ENCODE measurements at regions not wholly inside any gene's neighbourhood (a gene's known extent, or its start where the extent isn't known, plus 50 kb on each side); places are given as distances from the start of the nearest gene placed in this dataset.
A peak's percentile ranks its signal among the peaks of the same experiment; 100 is the strongest.

DNA sequence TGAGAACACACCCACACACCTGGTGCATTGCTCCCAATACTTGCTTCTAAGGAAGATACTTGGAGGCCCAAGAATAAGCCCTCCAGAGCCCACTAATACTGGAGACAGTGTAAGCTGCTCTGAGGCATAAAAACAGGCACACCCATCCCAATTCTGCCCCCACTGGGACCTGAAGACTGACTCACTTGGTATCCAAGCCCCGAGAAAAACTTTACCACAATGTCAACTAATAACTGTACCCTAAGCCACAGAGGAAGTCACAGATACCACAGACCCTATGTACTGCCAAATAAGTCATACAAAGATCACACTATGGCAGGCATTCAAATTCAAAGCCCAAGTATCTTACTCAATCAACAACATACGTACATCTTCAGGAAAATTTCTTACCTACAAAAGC lies 398.2 kb upstream of the SPANXN1 start:
- no peak for DNase-seq
- no peaks in the 10 kb centered on the region for H3K4me1 ChIP-seq (ENCODE audit: control insufficient read depth in 5 of 5, insufficient read depth in 5 of 5, low read length in 5 of 5)
- TF ChIP-seq, protein P1, sequence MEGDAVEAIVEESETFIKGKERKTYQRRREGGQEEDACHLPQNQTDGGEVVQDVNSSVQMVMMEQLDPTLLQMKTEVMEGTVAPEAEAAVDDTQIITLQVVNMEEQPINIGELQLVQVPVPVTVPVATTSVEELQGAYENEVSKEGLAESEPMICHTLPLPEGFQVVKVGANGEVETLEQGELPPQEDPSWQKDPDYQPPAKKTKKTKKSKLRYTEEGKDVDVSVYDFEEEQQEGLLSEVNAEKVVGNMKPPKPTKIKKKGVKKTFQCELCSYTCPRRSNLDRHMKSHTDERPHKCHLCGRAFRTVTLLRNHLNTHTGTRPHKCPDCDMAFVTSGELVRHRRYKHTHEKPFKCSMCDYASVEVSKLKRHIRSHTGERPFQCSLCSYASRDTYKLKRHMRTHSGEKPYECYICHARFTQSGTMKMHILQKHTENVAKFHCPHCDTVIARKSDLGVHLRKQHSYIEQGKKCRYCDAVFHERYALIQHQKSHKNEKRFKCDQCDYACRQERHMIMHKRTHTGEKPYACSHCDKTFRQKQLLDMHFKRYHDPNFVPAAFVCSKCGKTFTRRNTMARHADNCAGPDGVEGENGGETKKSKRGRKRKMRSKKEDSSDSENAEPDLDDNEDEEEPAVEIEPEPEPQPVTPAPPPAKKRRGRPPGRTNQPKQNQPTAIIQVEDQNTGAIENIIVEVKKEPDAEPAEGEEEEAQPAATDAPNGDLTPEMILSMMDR (IDR thresholded peaks at IDR 0.05; ENCODE audit: control extremely low read depth, extremely low read depth), result no peak
- ATAC-seq (ENCODE audit: insufficient read depth, low FRiP score), result no peak
- no peaks in the 10 kb centered on the region for H3K27me3 ChIP-seq (ENCODE audit: control insufficient read depth in 3 of 3, insufficient read depth in 3 of 3, low read length in 2 of 3)
- H3K36me3 ChIP-seq (ENCODE audit: control insufficient read depth in 4 of 4, insufficient read depth in 4 of 4, low read length in 4 of 4), result no peaks in the 10 kb centered on the region
- no peak overlapping the region for H3K9ac ChIP-seq (ENCODE audit: insufficient read depth in 1 of 2, low read length in 2 of 2)
- H3K27ac ChIP-seq (ENCODE audit: low read depth in 1 of 2, low read length in 1 of 2), result no peak overlapping the region
- H3K4me3 ChIP-seq, result no peak overlapping the region
- 59 to 63% methylated on average over 2 of the region's 2 CpGs for WGBS, 2 donors
- H3K9me3 ChIP-seq (ENCODE audit: control insufficient read depth in 4 of 4, insufficient read depth in 3 of 4, low read length in 3 of 4), result peaks cover 0 to 10% (median 0%) of the 10 kb centered on the region in 4 donors

DNA sequence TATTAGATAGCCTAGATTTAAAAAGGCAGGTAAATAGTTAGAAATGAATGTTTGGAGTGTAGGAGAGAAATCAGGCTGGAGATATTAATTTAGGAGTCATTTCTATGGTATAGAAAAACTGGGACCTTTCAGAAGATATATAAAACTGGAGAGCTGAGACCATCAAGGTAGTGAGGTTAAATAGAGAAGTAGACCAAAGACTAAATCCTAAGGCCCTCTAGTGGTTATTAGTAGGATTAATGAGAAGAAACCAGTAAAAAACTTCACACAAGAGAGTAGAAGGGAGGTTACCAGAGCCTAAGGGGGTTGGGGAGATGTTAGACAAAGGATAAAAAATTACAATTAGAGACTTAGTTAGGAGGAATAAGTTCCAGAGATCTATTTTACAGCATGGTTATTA lies 351.0 kb upstream of the SPANXN1 start:
- TF ChIP-seq, protein P1 (IDR thresholded peaks at IDR 0.05; ENCODE audit: control extremely low read depth, extremely low read depth), result no peak
- Histone ChIP-seq H3K9ac (ENCODE audit: insufficient read depth in 1 of 2, low read length in 2 of 2) (no peak overlapping the region), H3K36me3 (ENCODE audit: control insufficient read depth in 4 of 4, insufficient read depth in 4 of 4, low read length in 4 of 4) (no peaks in the 10 kb centered on the region), H3K9me3 (ENCODE audit: control insufficient read depth in 4 of 4, insufficient read depth in 3 of 4, low read length in 3 of 4) (no peaks in the 10 kb centered on the region), H3K4me3 (no peak overlapping the region), H3K27ac (ENCODE audit: low read depth in 1 of 2, low read length in 1 of 2) (no peak overlapping the region), H3K27me3 (ENCODE audit: control insufficient read depth in 3 of 3, insufficient read depth in 3 of 3, low read length in 2 of 3) (no peaks in the 10 kb centered on the region), H3K4me1 (ENCODE audit: control insufficient read depth in 5 of 5, insufficient read depth in 5 of 5, low read length in 5 of 5) (no peaks in the 10 kb centered on the region)
- ATAC-seq (ENCODE audit: insufficient read depth, low FRiP score) (no peak), DNase-seq (peak in 2 of 3 donors; percentile 0 to 1)

- ATAC-seq (ENCODE audit: insufficient read depth, low FRiP score) (no peak), DNase-seq (no peak)
- Histone ChIP-seq H3K36me3 (ENCODE audit: control insufficient read depth in 4 of 4, insufficient read depth in 4 of 4, low read length in 4 of 4) (no peaks in the 10 kb centered on the region), H3K4me1 (ENCODE audit: control insufficient read depth in 5 of 5, insufficient read depth in 5 of 5, low read length in 5 of 5) (no peaks in the 10 kb centered on the region), H3K9ac (ENCODE audit: insufficient read depth in 1 of 2, low read length in 2 of 2) (no peak overlapping the region), H3K27me3 (ENCODE audit: control insufficient read depth in 3 of 3, insufficient read depth in 3 of 3, low read length in 2 of 3) (no peaks in the 10 kb centered on the region), H3K27ac (ENCODE audit: low read depth in 1 of 2, low read length in 1 of 2) (no peak overlapping the region), H3K4me3 (no peak overlapping the region), H3K9me3 (ENCODE audit: control insufficient read depth in 4 of 4, insufficient read depth in 3 of 4, low read length in 3 of 4) (no peaks in the 10 kb centered on the region)
- WGBS, 2 donors, result 73 to 84% methylated on average over 3 of the region's 3 CpGs
- TF ChIP-seq, protein P1 (IDR thresholded peaks at IDR 0.05; ENCODE audit: control extremely low read depth, extremely low read depth), result no peak
Measured at GRCh38 chrX:144901521-144901920, 345.8 kb upstream of the SPANXN1 start.

GRCh38 chrX:144916785-144917184 lies 330.5 kb upstream of the SPANXN1 start:
- Histone ChIP-seq H3K4me3 (no peak overlapping the region), H3K9ac (ENCODE audit: insufficient read depth in 1 of 2, low read length in 2 of 2) (no peak overlapping the region), H3K9me3 (ENCODE audit: control insufficient read depth in 4 of 4, insufficient read depth in 3 of 4, low read length in 3 of 4) (peaks cover 0 to 3% (median 0%) of the 10 kb centered on the region in 4 donors), H3K27ac (ENCODE audit: low read depth in 1 of 2, low read length in 1 of 2) (no peak overlapping the region), H3K27me3 (ENCODE audit: control insufficient read depth in 3 of 3, insufficient read depth in 3 of 3, low read length in 2 of 3) (no peaks in the 10 kb centered on the region), H3K36me3 (ENCODE audit: control insufficient read depth in 4 of 4, insufficient read depth in 4 of 4, low read length in 4 of 4) (no peaks in the 10 kb centered on the region), H3K4me1 (ENCODE audit: control insufficient read depth in 5 of 5, insufficient read depth in 5 of 5, low read length in 5 of 5) (no peaks in the 10 kb centered on the region)
- 37 to 45% methylated on average over 2 of the region's 2 CpGs for WGBS, 2 donors
- no peak for ATAC-seq (ENCODE audit: insufficient read depth, low FRiP score)
- no peak for DNase-seq
- TF ChIP-seq, protein P1 (IDR thresholded peaks at IDR 0.05; ENCODE audit: control extremely low read depth, extremely low read depth), result no peak
